Stimulated activated CD8-positive, alpha-beta memory T cell treated with anti-CD3 and anti-CD28 coated beads, Interleukin-7, amount 100 ng/mL, for 4 hours (primary cell): ENCODE measurements at regions not wholly inside any gene's neighbourhood (a gene's known extent, or its start where the extent isn't known, plus 50 kb on each side); places are given as distances from the start of the nearest gene placed in this dataset.
"Not testable (repeated sequence)": the region's sequence is repeated elsewhere in the genome, so short reads cannot be mapped to it uniquely, and the experiment has no call there.

Experiments
- DNase-seq, 2 donors: peaks; one replicate each; pipeline ENCODE4 v3.0.0-alpha.2; 2020; ENCODE audit warnings: low read depth in 2 of 2

- not testable (repeated sequence) for DNase-seq
Observed at GRCh38 chr17:30686538-30687479, 137.7 kb downstream of the CRLF3 start.

GRCh38 chr17:30682280-30682679, 142.2 kb downstream of the CRLF3 start:
- not testable (repeated sequence) for DNase-seq

- DNase-seq, result not testable (repeated sequence)
Observed at GRCh38 chr17:30680681-30681080, 143.8 kb downstream of the CRLF3 start.

- DNase-seq, result no peak
Observed at GRCh38 chr17:30677550-30678249, 146.8 kb downstream of the CRLF3 start.

GRCh38 chr17:30675777-30676492, 148.6 kb downstream of the CRLF3 start:
- DNase-seq, result not testable (repeated sequence)

GRCh38 chr17:30669217-30669649, 155.3 kb downstream of the CRLF3 start:
- DNase-seq, result not testable (repeated sequence)

- not testable (repeated sequence) for DNase-seq
Observed at GRCh38 chr17:30668360-30669181, 155.9 kb downstream of the CRLF3 start.

- not testable (repeated sequence) for DNase-seq
Observed at GRCh38 chr17:30667657-30668359, 156.7 kb downstream of the CRLF3 start.

GRCh38 chr17:30666838-30667656, 157.4 kb downstream of the CRLF3 start:
- not testable (repeated sequence) for DNase-seq

GRCh38 chr17:30663727-30664455, 160.6 kb downstream of the CRLF3 start:
- DNase-seq, result not testable (repeated sequence)

GRCh38 chr17:30657148-30657547, 167.3 kb downstream of the CRLF3 start:
- DNase-seq, result not testable (repeated sequence)

- not testable (repeated sequence) for DNase-seq
Observed at GRCh38 chr17:30653038-30653437, 171.5 kb downstream of the CRLF3 start.

GRCh38 chr17:30650149-30650548, 172.9 kb downstream of the GOSR1 start:
- not testable (repeated sequence) for DNase-seq

GRCh38 chr17:30648015-30648620, 170.9 kb downstream of the GOSR1 start:
- DNase-seq, result not testable (repeated sequence)

GRCh38 chr17:30645875-30646274, 168.7 kb downstream of the GOSR1 start:
- not testable (repeated sequence) for DNase-seq

- not testable (repeated sequence) for DNase-seq
Observed at GRCh38 chr17:30644713-30645112, 167.5 kb downstream of the GOSR1 start.

- not testable (repeated sequence) for DNase-seq
Observed at GRCh38 chr17:30644287-30644686, 167.1 kb downstream of the GOSR1 start.

GRCh38 chr17:30641428-30641827, 164.2 kb downstream of the GOSR1 start:
- not testable (repeated sequence) for DNase-seq
